SK-N-SH treated with all-trans-retinoic acid at 6 μM for 48 hours (cell line): ENCODE measurements at regions not wholly inside any gene's neighbourhood (a gene's known extent, or its start where the extent isn't known, plus 50 kb on each side); places are given as distances from the start of the nearest gene placed in this dataset.

ENCODE experiments used
- ATAC-seq: fragments of 200-7000 bp; cut with Tn5 transposase; 3 replicates; pipeline ENCODE4 v1.9.1; 2020; ENCODE audit warnings: mild to moderate bottlenecking, moderate library complexity
- ARNTL ChIP-seq: fragments of 450-650 bp; formaldehyde crosslinking; IDR thresholded peaks from 2 replicates; pipeline ENCODE4 v1.5.0; 2020; ENCODE audit warnings: low read depth, mild to moderate bottlenecking, moderate library complexity, borderline replicate concordance
- BACH2 ChIP-seq: fragments of 250-450 bp; sonication (Bioruptor Pico); IDR thresholded peaks from 2 replicates; pipeline ENCODE4 v1.9.0; 2021; ENCODE audit warnings: mild to moderate bottlenecking, borderline replicate concordance
- CREB5 ChIP-seq: fragments of 250-450 bp; sonication (Bioruptor Pico); IDR thresholded peaks from 2 replicates; pipeline ENCODE4 v1.5.1; 2020; ENCODE audit warnings: low read depth, mild to moderate bottlenecking, moderate library complexity
- CSDC2 ChIP-seq: fragments of 250-450 bp; sonication (Bioruptor Pico); IDR thresholded peaks from 2 replicates; pipeline ENCODE4 v1.5.0; 2020; ENCODE audit warnings: mild to moderate bottlenecking, moderate library complexity
- ESRRG ChIP-seq: fragments of 250-450 bp; sonication (Bioruptor Pico); IDR thresholded peaks from 2 replicates; pipeline ENCODE4 v1.6.1; 2021; ENCODE audit warnings: mild to moderate bottlenecking
- GLIS3 ChIP-seq: fragments of 250-450 bp; sonication (Bioruptor Pico); IDR thresholded peaks from 2 replicates; pipeline ENCODE4 v1.5.0; 2020; ENCODE audit warnings: mild to moderate bottlenecking, moderate library complexity
- ISL1 ChIP-seq: fragments of 250-450 bp; sonication (Bioruptor Pico); IDR thresholded peaks from 2 replicates; pipeline ENCODE4 v2.1.2; 2022; ENCODE audit warnings: mild to moderate bottlenecking, moderate library complexity
- OSR1 ChIP-seq: fragments of 250-450 bp; sonication (Bioruptor Pico); IDR thresholded peaks from 2 replicates; pipeline ENCODE4 v1.8.0; 2022; ENCODE audit warnings: moderate library complexity, mild to moderate bottlenecking, inconsistent platforms
- PPARA ChIP-seq: fragments of 250-450 bp; sonication (Bioruptor Pico); IDR thresholded peaks from 2 replicates; pipeline ENCODE4 v1.5.0; 2020; ENCODE audit warnings: mild to moderate bottlenecking, borderline replicate concordance
- RARB ChIP-seq: fragments of 250-450 bp; sonication (Bioruptor Pico); IDR thresholded peaks from 2 replicates; pipeline ENCODE4 v1.8.0; 2021; ENCODE audit warnings: mild to moderate bottlenecking, moderate library complexity
- SNAI2 ChIP-seq: fragments of 250-450 bp; sonication (Bioruptor Pico); IDR thresholded peaks from 2 replicates; pipeline ENCODE4 v1.5.0; 2020; ENCODE audit warnings: mild to moderate bottlenecking, moderate library complexity
- TCF4 ChIP-seq: fragments of 250-450 bp; sonication (Bioruptor Pico); IDR thresholded peaks from 2 replicates; pipeline ENCODE4 v1.8.0; 2021; ENCODE audit warnings: mild to moderate bottlenecking, moderate library complexity, borderline replicate concordance
- TOX ChIP-seq: fragments of 250-450 bp; sonication (Bioruptor Pico); IDR thresholded peaks from 2 replicates; pipeline ENCODE4 v1.8.0; 2021; ENCODE audit warnings: mild to moderate bottlenecking, moderate library complexity, borderline replicate concordance
- ZC3H10 ChIP-seq: fragments of 250-450 bp; sonication (Bioruptor Pico); IDR thresholded peaks from 2 replicates; pipeline ENCODE4 v1.5.1; 2021; ENCODE audit warnings: mild to moderate bottlenecking, moderate library complexity
- ZFP3 ChIP-seq: fragments of 250-450 bp; sonication (Bioruptor Pico); IDR thresholded peaks from 2 replicates; pipeline ENCODE4 v1.5.0; 2020; ENCODE audit warnings: mild to moderate bottlenecking, moderate library complexity
- ZFP30 ChIP-seq: fragments of 450-650 bp; formaldehyde crosslinking; IDR thresholded peaks from 2 replicates; pipeline ENCODE4 v1.5.0; 2022; ENCODE audit warnings: mild to moderate bottlenecking, moderate library complexity
- ZNF565 ChIP-seq: fragments of 450-650 bp; formaldehyde crosslinking; conservative IDR thresholded peaks from 2 replicates; pipeline ENCODE4 v1.5.0; 2020; ENCODE audit warnings: low read depth, mild to moderate bottlenecking, moderate library complexity
- ZNF70 ChIP-seq: fragments of 450-650 bp; formaldehyde crosslinking; IDR thresholded peaks from 2 replicates; pipeline ENCODE4 v1.5.0; 2020; ENCODE audit warnings: mild to moderate bottlenecking, moderate library complexity
- TF ChIP-seq, protein P1 (sequence below): fragments of 250-450 bp; sonication (Bioruptor Pico); IDR thresholded peaks from 2 replicates; pipeline ENCODE4 v1.8.0; 2021; ENCODE audit warnings: low read depth, mild to moderate bottlenecking, moderate library complexity, borderline replicate concordance
- TF ChIP-seq, protein P2 (sequence below): fragments of 250-450 bp; sonication (Bioruptor Pico); IDR thresholded peaks from 2 replicates; pipeline ENCODE4 v1.8.0; 2020; ENCODE audit warnings: mild to moderate bottlenecking, moderate library complexity, borderline replicate concordance
- TF ChIP-seq, protein P3 (sequence below): fragments of 250-450 bp; sonication (Bioruptor Pico); IDR thresholded peaks from 2 replicates; pipeline ENCODE4 v1.5.0; 2020; ENCODE audit warnings: mild to moderate bottlenecking, moderate library complexity
- TF ChIP-seq, protein P4 (sequence below): fragments of 250-450 bp; sonication (Bioruptor Pico); IDR thresholded peaks from 2 replicates; pipeline ENCODE4 v1.5.1; 2021; ENCODE audit warnings: mild to moderate bottlenecking, moderate library complexity

- TF ChIP-seq OSR1 (CRISPR knock-in tag), result no peak
- TF ChIP-seq TCF4 (CRISPR knock-in tag), result no peak
- no peak for TF ChIP-seq PPARA
- no peak for TF ChIP-seq TOX (CRISPR knock-in tag)
- TF ChIP-seq CSDC2 (CRISPR knock-in tag), result no peak
- TF ChIP-seq, protein P1, sequence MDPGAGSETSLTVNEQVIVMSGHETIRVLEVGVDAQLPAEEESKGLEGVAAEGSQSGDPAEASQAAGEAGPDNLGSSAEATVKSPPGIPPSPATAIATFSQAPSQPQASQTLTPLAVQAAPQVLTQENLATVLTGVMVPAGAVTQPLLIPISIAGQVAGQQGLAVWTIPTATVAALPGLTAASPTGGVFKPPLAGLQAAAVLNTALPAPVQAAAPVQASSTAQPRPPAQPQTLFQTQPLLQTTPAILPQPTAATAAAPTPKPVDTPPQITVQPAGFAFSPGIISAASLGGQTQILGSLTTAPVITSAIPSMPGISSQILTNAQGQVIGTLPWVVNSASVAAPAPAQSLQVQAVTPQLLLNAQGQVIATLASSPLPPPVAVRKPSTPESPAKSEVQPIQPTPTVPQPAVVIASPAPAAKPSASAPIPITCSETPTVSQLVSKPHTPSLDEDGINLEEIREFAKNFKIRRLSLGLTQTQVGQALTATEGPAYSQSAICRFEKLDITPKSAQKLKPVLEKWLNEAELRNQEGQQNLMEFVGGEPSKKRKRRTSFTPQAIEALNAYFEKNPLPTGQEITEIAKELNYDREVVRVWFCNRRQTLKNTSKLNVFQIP (CRISPR knock-in tag), result no peak
- TF ChIP-seq ZNF70, result no peak
- TF ChIP-seq CREB5 (CRISPR knock-in tag), result no peak
- TF ChIP-seq BACH2 (CRISPR knock-in tag), result no peak
- TF ChIP-seq, protein P2, sequence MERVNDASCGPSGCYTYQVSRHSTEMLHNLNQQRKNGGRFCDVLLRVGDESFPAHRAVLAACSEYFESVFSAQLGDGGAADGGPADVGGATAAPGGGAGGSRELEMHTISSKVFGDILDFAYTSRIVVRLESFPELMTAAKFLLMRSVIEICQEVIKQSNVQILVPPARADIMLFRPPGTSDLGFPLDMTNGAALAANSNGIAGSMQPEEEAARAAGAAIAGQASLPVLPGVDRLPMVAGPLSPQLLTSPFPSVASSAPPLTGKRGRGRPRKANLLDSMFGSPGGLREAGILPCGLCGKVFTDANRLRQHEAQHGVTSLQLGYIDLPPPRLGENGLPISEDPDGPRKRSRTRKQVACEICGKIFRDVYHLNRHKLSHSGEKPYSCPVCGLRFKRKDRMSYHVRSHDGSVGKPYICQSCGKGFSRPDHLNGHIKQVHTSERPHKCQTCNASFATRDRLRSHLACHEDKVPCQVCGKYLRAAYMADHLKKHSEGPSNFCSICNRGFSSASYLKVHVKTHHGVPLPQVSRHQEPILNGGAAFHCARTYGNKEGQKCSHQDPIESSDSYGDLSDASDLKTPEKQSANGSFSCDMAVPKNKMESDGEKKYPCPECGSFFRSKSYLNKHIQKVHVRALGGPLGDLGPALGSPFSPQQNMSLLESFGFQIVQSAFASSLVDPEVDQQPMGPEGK (CRISPR knock-in tag), result no peak
- no peak for TF ChIP-seq ZNF565
- TF ChIP-seq ARNTL (CRISPR knock-in tag), result no peak
- TF ChIP-seq ZC3H10 (CRISPR knock-in tag), result no peak
- no peak for TF ChIP-seq ESRRG
- no peak for TF ChIP-seq ZFP30
- TF ChIP-seq, protein P3, sequence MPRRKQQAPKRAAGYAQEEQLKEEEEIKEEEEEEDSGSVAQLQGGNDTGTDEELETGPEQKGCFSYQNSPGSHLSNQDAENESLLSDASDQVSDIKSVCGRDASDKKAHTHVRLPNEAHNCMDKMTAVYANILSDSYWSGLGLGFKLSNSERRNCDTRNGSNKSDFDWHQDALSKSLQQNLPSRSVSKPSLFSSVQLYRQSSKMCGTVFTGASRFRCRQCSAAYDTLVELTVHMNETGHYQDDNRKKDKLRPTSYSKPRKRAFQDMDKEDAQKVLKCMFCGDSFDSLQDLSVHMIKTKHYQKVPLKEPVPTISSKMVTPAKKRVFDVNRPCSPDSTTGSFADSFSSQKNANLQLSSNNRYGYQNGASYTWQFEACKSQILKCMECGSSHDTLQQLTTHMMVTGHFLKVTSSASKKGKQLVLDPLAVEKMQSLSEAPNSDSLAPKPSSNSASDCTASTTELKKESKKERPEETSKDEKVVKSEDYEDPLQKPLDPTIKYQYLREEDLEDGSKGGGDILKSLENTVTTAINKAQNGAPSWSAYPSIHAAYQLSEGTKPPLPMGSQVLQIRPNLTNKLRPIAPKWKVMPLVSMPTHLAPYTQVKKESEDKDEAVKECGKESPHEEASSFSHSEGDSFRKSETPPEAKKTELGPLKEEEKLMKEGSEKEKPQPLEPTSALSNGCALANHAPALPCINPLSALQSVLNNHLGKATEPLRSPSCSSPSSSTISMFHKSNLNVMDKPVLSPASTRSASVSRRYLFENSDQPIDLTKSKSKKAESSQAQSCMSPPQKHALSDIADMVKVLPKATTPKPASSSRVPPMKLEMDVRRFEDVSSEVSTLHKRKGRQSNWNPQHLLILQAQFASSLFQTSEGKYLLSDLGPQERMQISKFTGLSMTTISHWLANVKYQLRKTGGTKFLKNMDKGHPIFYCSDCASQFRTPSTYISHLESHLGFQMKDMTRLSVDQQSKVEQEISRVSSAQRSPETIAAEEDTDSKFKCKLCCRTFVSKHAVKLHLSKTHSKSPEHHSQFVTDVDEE (CRISPR knock-in tag), result no peak
- no peak for ATAC-seq
These were observed 354.2 kb upstream of the HS3ST1 start for GRCh38 chr4:11782859-11783258.

DNA sequence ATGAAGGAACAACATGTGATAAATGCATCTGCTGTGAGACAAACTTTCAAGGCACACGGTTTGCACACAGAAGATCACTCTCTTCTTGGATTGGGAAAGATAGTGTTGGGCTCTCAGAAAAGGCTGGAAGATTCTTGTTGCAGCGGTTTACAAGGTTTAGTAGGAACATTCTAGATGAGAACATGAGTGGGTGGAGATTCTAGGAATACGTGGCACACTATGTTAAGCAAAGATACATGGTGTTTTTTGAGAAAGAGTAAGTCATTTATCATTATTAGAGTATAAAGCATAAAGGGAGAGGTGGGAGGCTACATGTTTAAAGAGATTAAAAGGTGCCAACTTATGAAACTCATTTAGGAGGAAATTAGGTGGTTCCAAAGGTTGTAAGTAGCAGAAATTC, 348.8 kb upstream of the HS3ST1 start:
- ATAC-seq, result no peak
- TF ChIP-seq ISL1 (CRISPR knock-in tag), result no peak
- no peak for TF ChIP-seq ZFP30
- TF ChIP-seq ZNF565, result no peak
- TF ChIP-seq, protein P4, sequence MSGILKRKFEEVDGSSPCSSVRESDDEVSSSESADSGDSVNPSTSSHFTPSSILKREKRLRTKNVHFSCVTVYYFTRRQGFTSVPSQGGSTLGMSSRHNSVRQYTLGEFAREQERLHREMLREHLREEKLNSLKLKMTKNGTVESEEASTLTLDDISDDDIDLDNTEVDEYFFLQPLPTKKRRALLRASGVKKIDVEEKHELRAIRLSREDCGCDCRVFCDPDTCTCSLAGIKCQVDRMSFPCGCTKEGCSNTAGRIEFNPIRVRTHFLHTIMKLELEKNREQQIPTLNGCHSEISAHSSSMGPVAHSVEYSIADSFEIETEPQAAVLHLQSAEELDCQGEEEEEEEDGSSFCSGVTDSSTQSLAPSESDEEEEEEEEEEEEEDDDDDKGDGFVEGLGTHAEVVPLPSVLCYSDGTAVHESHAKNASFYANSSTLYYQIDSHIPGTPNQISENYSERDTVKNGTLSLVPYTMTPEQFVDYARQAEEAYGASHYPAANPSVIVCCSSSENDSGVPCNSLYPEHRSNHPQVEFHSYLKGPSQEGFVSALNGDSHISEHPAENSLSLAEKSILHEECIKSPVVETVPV (CRISPR knock-in tag), result no peak
- no peak for TF ChIP-seq GLIS3
- no peak for TF ChIP-seq OSR1 (CRISPR knock-in tag)
- TF ChIP-seq ZFP3 (CRISPR knock-in tag), result no peak
- TF ChIP-seq SNAI2 (CRISPR knock-in tag), result no peak
- no peak for TF ChIP-seq CREB5 (CRISPR knock-in tag)
- no peak for TF ChIP-seq CSDC2 (CRISPR knock-in tag)
- TF ChIP-seq ESRRG, result no peak
- TF ChIP-seq TOX (CRISPR knock-in tag), result no peak
- no peak for TF ChIP-seq BACH2 (CRISPR knock-in tag)
- no peak for TF ChIP-seq RARB (CRISPR knock-in tag)
- TF ChIP-seq, protein P2 (CRISPR knock-in tag), result no peak
- TF ChIP-seq ARNTL (CRISPR knock-in tag), result no peak
